Skeletal muscle cell (primary cell): ENCODE measurements at regions not wholly inside any gene's neighbourhood (a gene's known extent, or its start where the extent isn't known, plus 50 kb on each side); places are given as distances from the start of the nearest gene placed in this dataset.

Source experiments
- DNase-seq: peaks from one replicate; pipeline ENCODE4 v3.0.0-alpha.2; 2010; ENCODE audit warnings: low read depth
- H3K4me3 ChIP-seq: 2 replicates; pipeline ENCODE4 v1.5.1; 2011; ENCODE audit warnings: low read depth, mild to moderate bottlenecking, control low read depth, low read length, moderate library complexity

DNA sequence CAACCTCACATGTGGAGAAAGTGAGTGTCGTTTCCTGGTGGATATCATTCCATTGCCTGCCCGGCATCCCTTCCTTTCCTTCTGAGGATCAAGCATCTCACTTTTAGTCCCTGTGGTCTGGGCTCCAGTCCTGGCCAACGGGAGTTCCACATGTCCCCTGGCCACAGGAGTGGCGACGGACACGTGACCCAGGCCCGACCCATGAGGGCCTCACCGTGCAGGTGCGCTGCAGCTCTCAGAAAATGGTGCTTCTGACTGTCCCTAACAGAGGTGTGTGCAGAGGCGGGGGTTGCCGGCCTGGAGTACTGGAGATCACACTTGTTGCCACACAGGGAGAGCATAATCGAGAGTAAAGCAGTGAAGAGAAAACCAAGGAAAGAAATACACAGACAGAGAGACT, 476.9 kb upstream of the FRG1 start:
- DNase-seq, result no peak

DNA sequence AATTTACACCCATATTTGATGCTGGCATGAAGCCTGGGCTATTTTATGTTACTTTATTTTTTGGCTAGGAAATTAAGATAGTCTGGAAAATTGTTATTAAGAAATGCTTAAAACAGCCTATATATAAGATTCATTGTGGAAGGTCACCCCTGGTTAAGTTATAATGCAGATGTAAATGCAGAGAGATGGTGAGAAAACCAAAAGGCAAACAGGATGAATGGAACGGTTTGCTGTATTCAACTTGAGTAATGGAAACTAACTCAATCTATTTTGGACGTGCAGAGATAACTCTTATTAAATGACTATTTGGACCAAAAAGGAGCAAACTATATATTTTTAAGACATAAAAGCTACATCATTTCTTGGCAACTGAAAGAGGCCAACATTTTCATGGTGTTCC, 446.3 kb upstream of the FRG1 start:
- no peak for DNase-seq
- no peak overlapping the region for H3K4me3 ChIP-seq

More for the DNA sequence above, 476.9 kb upstream of the FRG1 start:
- no peak overlapping the region for H3K4me3 ChIP-seq

DNA sequence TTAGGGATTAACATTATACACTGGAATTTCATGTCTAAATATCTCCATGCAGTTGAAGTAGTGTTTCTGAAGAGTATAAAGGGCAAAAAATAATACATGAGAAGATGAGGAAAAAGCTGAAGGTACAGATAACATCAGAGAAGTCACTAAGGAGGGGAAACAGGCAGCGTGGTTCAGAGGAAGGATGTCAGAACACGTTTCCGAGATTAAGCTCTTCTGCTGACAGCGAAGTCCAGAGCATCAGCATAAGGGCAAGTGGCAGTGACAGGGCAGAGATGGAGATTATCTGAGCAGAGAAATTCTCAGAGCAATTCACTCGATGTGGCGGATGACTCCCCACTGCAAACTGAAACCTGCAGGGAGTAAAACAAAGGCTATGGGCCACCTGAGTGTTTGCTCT, 443.2 kb upstream of the FRG1 start:
- no peak for DNase-seq
- H3K4me3 ChIP-seq, result no peak overlapping the region

DNA sequence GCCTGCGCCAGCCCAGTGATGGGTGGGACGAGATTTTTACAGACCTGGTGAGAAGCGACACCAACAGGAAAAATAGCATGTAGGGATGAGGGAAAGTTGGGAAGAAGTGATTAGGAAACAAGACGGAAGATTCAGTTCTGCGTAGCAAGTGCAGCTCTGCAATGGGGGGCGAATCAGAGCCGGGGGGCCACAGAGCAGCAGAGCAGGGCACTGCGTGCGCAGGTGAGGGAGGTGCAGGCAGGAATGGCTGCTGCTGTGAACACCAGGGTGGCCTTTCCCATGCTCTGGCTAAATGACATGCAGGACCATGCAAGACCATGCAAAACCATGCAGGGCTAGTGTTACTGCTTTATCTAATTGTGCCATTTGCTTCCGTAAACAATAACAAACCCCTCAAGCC, 442.7 kb upstream of the FRG1 start:
- no peak overlapping the region for H3K4me3 ChIP-seq
- DNase-seq, result no peak

DNA sequence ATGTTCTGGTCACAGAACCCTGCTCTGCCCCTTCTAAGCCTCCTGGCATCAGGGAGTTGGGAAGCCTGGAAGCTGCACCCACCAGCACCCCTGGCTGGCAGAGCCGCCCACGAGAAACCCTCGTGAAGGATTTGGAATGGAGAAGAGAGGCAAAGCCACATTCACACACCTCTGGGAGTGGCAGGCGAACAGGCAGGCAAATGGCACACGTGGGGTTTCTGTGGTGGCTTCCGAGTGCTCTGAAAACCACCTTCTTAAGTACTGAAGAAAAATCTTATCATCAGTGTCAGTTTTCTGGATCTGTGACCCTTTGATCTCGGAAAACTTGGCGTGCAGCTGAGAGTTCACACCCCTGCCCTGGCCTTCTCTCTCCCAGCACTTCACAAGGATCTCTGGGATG, 442.2 kb upstream of the FRG1 start:
- DNase-seq, result no peak
- H3K4me3 ChIP-seq, result no peak overlapping the region

DNA sequence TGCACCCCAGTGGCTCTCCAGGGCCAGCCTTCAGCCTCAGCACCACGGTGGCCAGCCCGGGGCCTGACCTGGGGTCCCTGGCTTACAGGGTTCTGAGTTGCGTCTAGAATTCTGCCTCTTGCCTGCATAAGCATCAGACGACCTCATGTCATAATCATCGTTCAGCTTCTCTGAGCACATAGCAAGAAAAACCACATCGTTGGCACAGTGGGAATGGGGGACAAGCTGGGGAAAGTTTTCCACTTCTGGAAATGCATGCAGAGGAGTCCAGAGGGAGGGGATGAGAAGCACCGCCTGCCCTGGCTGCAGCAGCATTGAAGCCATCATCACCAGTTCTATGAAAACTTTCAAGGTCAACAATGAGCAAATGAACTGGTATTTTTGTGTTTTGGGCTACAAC, 441.0 kb upstream of the FRG1 start:
- H3K4me3 ChIP-seq, result no peak overlapping the region
- no peak for DNase-seq

DNA sequence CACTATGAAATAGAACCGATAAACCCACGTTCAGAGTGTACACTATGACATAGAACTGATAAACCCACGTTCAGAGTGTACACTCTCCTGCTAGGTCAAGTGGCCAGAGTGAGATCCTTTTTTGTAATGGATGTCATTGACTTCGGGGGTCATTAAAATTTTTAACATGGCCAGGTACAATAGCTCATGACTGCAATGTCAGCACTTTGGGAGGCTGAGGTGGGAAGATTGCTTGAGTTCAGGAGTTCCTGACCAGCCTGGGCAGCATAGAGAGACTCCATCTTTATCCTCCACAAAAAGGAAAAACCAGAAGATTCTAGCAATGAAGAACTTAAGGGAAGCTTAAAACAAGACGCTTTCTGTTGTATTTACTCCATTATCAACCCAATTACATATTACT, 439.7 kb upstream of the FRG1 start:
- no peak for DNase-seq

DNA sequence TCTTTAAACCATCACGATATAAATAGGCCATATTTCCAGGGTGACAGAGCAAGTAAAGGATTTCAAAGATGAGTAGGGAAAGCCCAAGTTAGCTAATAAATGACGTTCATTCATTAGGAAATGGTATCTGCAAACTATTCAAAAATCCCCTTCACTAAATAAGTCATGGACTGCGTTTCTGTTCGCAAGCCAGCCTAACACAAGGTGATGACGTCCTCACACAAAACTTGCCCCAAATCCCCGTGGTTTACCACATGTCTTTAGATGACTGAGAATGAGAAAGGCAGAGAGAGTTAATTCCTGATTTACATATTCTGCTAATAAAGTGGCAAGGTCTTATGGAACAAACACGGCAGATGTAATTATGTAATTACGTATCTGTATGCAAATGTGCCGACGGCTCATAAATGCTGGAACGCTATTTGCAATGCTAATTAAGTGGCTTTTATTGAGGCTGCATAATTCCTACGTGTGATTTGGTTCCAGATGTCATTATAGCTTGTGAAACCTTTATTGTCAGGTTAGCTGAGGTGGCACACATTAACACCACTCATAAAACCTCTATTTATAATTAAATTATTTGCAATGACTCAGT, 437.7 kb upstream of the FRG1 start:
- no peak overlapping the region for H3K4me3 ChIP-seq

More for the DNA sequence above, 439.7 kb upstream of the FRG1 start:
- H3K4me3 ChIP-seq, result no peak overlapping the region

DNA sequence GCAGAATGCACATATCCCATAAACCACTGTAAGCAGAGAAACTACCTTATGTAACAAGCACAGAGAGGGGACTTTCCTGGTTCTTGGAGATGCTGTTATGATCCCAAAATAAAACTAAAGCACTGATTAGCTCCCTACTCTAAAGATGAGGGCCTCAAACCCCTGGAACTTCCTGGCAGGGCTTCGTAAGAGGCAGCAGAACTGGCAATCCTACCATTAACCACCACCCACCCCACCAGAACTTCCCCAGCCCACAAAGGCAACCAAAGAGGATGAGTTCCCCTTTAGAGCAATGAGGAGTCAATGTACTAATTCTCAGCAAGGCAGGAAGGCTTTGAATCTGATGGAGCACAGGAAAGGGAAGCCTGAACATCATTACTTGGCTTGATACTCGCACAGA, 436.5 kb upstream of the FRG1 start:
- H3K4me3 ChIP-seq, result no peak overlapping the region
- no peak for DNase-seq

More for the DNA sequence above, 437.7 kb upstream of the FRG1 start:
- DNase-seq, result no peak

DNA sequence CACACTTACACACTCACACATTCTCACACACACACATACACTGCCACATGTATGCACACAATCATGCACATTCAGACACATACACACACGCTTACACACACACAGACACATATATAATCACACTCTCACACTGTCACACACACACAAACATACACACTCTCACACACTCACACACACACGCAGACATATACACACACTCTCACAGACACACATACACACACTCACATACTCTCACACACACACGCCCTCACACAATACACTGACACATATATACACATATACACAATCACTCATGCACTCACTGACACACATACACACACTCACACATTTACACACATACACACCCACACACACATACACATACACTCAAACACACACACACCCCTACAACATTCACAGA, 435.3 kb upstream of the FRG1 start:
- DNase-seq, result no peak
- no peak overlapping the region for H3K4me3 ChIP-seq

DNA sequence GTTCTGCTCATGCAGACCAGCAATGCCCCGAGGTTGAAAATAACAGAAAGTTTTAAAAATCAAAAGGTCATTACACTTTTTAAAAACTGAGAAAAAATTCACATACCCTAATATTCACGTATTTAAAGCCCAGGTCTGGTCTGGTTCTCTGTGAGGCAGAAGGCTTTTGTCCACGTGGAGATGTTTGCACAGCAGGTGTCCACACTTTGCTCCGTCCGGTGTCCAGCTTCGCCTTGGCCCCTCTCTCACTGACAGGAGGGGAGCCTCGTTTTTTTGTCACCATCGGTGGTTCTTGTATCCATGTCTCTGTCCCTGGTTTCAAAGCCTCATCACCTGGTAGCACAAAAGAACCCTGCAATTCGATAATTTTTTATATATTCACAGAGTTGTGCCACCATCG, 434.6 kb upstream of the FRG1 start:
- no peak overlapping the region for H3K4me3 ChIP-seq
- DNase-seq, result no peak

DNA sequence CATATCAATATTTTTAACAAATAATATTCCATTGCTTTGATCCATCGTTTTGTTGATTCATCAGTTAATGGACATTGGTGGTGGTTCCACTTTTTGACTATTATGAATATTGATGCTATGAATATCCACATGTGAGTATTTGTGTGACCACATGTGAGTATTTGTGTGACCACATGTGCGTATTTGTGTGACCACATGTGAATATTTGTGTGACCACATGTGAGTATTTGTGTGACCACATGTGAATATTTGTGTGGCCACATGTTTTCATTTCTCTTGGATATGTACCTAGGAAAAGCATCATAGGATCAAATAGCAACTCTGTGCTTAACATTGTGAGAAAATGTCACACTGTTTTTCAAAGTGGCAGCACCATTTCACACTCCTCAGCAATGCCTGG, 433.6 kb upstream of the FRG1 start:
- DNase-seq, result no peak

DNA sequence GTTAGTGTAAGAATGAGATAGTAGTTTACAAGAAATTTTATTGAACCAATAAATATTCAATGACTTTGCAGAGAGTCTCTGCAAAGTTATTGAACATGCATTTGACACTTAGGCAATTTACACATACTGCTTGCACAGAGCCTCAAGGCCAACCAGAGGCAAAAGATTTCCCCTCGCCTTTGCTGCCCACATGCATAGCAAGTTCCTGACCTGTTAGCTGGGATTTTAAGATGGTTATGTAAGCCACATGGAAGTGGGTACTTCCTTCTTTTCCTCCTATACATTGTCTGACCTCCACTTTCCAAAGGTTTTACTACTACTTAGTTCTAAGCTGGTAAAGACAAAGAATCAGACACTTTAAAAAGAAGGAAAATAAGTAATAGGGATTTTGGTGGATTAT, 430.1 kb upstream of the FRG1 start:
- H3K4me3 ChIP-seq, result no peak overlapping the region
- no peak for DNase-seq

More for the DNA sequence above, 433.6 kb upstream of the FRG1 start:
- no peak overlapping the region for H3K4me3 ChIP-seq

DNA sequence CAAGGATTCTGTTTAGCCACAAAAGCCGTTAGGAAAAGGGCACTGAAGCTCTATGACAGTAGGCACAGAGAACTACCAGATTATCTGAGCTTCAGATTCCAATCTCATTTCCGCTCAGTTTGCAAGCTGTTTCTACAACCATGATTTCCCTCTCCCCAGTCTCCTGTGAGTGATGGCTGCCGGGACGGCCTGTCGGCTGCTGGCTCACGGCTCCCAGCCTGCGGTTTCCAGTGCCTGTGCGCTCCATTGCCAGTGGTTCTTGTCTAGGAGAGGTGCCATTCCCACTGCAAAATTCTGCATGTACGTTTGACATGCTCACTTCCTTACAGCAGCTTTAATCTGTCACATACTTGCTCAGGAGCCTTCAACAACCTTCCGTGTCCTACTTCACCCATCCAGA, 429.1 kb upstream of the FRG1 start:
- H3K4me3 ChIP-seq, result no peak overlapping the region
- DNase-seq, result no peak

DNA sequence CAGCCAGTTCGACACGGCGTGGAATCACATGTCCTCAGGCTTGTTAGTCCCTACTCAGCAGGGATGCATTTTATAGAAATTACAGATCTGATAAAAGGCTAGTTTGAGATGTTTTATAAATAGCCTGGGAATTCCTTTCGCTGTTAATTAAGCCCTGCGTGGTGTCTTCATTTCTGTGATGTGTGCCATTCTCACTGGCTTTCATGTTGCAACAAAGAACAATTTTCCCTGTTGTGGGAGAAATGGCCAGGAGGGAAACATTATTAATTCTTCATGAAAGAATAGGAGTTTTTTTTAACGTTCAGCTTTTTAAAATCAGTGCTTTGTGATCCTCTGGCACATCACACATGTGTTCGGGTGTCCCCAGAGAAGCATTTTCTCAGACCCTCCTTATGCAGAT, 427.3 kb upstream of the FRG1 start:
- DNase-seq, result no peak
- no peak overlapping the region for H3K4me3 ChIP-seq

DNA sequence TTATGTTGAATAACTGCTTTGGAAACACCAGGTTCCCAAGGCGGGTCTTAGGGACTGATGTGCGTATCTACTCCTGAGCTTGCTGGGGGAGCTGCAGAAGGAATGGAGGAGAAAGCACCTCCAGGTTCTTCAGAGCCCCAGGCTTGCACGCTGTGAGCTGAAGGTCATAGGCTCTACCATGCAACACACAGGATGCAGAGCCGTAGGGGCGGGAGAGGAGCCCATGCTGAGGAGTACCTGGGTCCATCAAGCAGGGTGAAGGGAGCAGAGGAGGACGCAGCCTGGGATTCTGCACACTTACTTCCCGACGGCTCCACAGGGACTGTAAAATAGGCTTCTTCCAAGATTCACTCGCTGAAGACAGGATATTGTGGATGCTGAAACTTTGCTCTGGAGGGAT, 426.5 kb upstream of the FRG1 start:
- no peak overlapping the region for H3K4me3 ChIP-seq
- no peak for DNase-seq

DNA sequence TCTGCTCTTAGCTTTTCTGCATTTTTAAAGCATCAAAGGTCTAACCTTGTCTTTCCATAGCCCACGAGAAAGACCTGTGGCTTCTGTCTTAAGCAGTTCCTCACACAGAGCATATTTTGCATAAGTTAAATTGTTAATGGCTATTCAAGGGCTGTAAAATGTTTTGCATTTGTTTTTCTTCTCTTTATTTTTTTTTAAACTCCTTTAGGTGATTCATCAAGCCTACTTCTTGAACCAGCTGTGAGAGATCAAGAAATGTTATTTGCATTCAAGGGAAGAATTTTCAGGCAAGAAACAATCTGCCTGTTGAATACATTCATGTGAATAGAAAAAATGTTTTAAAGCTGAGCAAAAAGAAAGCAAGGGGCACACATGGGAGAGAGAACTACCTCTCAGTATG, 423.8 kb upstream of the FRG1 start:
- DNase-seq, result no peak
- H3K4me3 ChIP-seq, result no peak overlapping the region

DNA sequence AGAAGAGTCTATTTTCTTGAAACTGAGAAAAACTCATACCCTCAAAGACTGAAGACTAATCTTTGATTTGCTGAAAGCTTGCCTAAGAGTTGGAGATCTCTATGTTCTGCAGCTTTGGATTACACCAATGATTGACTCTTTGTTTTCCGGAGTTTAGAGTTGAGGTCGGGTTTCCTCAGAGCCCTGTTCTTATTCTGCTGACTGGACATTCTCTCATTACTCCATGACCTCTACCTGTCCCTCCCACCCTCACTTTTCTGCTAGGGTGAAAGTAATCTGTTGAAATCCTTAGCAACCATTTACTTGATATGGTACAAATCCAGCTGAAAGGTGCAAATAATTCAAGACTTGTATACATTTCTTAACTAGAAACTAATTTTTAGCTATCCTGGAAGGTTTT, 421.5 kb upstream of the FRG1 start:
- no peak for DNase-seq
- H3K4me3 ChIP-seq, result no peak overlapping the region

DNA sequence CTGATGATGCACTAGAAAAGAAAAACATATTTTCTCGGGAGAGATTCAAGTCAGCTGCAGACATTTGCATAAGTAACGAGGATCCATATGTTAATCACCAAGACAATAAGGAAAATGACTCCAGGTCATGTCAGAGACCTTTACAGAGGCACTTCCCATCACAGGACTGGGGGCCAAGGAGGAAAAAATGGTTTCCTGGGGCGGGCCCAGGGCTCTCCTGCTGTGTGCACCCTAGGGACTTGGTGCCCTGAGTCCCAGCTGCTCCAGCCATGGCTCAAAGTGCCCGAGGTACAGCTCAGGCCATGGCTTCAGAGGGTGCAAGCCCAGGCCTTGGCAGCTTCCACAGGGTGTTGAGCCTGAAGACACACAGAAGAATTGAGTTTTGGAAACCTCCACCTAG, 415.4 kb upstream of the FRG1 start:
- DNase-seq, result no peak
- no peak overlapping the region for H3K4me3 ChIP-seq

DNA sequence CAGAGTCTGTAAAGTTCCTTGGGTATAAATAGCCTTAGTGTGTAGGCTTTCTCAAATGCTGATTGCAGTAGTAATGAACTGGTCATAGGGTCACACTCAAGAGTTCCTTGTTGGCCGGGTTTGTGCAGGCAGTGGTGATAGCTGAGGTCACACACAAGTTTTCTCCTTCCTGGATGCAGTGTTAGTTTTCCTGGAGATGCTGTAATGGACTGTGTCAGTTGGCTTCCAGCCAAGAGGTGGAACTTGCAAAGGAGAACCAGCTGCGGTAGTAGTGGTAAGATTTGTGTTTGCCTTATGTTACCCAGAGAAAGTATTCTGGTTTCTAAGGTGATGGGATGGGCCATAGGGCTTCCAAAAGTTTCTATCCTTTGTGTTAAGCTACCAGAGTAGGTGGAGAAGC, 409.8 kb upstream of the FRG1 start:
- DNase-seq, result no peak
- H3K4me3 ChIP-seq, result no peak overlapping the region

DNA sequence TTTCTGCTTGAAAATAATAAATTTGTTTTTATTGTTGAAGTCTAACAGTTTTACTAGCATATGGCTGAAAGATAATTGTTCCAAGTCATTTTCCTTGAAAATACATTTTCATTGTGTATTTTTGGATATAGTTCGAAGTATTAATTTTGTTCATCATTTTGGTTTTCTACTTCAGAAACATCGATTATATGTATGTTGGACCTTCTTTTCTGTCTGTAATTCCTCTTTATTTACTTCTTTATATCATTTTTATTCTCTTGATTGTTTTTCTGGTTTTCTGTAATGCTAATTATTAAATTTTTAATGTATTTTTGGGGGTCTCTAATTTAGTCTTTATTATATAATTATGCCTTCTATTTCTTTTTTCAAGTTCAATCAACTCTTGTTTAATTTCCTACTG, 407.1 kb upstream of the FRG1 start:
- DNase-seq, result no peak
- H3K4me3 ChIP-seq, result no peak overlapping the region

DNA sequence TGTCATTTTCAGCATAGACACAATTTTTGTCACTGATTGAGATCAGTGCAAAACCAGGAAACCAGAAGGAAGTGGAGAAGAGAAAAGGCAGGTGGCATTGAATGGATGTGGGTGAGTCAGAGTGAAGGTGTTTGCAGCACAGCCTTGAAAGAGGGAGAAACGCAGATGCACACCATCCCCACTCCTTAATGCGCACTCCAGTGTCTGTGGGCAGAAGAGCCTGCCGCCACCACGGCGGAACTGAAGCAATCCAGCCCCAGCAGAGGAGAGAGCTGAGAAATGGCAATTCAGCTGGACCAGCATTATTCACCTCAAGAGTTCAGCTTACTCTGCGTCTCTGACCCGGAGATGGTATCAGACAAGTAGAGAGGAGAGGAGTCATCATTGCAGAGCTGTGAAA, 393.1 kb upstream of the FRG1 start:
- no peak overlapping the region for H3K4me3 ChIP-seq
- DNase-seq, result no peak
